A673 (cell line): ENCODE measurements at regions not wholly inside any gene's neighbourhood (a gene's known extent, or its start where the extent isn't known, plus 50 kb on each side); places are given as distances from the start of the nearest gene placed in this dataset.

Experiments used
- BruUV-seq: library from RNA; stranded (reverse); fragments of 400-500 nt; replicated peaks from 2 replicates; lab custom pipeline; 2021; lab: Mats Ljungman, UMichigan
- CTCF ChIA-PET: fragments of 300-600 bp; sonication (Branson Sonifier 250); formaldehyde crosslinking; loops from one replicate; lab custom pipeline; 2022; ENCODE audit warnings: antibody characterized with exemption; lab: Charles Lee
- POLR2A ChIA-PET: fragments of 300-600 bp; sonication (Branson Sonifier 250); formaldehyde crosslinking; loops from one replicate; lab custom pipeline; 2022; ENCODE audit warnings: antibody characterized with exemption; ENCODE audit not compliant: low non-redundant PET; lab: Charles Lee
- DNase-seq: peaks from one replicate; pipeline ENCODE4 v3.0.0-alpha.2; 2015; ENCODE audit warnings: low spot score
- H3K27ac ChIP-seq: fragments of 200-600 bp; sonication (generic); 2 replicates; pipeline ENCODE4 v1.5.1; 2016; ENCODE audit warnings: mixed run types, low read depth, mild to moderate bottlenecking, mixed read lengths, antibody characterized with exemption, low read length; ENCODE audit not compliant: poor library complexity, severe bottlenecking
- H3K27me3 ChIP-seq: fragments of 200-600 bp; sonication (generic); replicated peaks from 2 replicates; pipeline ENCODE4 v1.6.1; 2017; ENCODE audit warnings: mixed run types, low read depth, mild to moderate bottlenecking, mixed read lengths, antibody characterized with exemption, low read length; ENCODE audit not compliant: insufficient read depth, poor library complexity
- H3K36me3 ChIP-seq: fragments of 200-600 bp; sonication (generic); 2 replicates; pipeline ENCODE4 v1.6.1; 2016; ENCODE audit warnings: mixed run types, mild to moderate bottlenecking, mixed read lengths, antibody characterized with exemption, low read length; ENCODE audit not compliant: insufficient read depth, poor library complexity, severe bottlenecking
- H3K4me1 ChIP-seq: fragments of 200-600 bp; sonication (generic); 2 replicates; pipeline ENCODE4 v1.6.1; 2017; ENCODE audit warnings: mixed run types, mild to moderate bottlenecking, mixed read lengths, antibody characterized with exemption, low read length; ENCODE audit not compliant: insufficient read depth, poor library complexity, severe bottlenecking
- H3K4me3 ChIP-seq: fragments of 200-600 bp; sonication (generic); 2 replicates; pipeline ENCODE4 v1.5.1; 2016; ENCODE audit warnings: low read depth, mixed run types, mild to moderate bottlenecking, mixed read lengths, low read length; ENCODE audit not compliant: poor library complexity, severe bottlenecking
- H3K9me3 ChIP-seq: fragments of 200-600 bp; sonication (generic); 2 replicates; pipeline ENCODE4 v1.6.1; 2016; ENCODE audit warnings: mixed run types, low read depth, mild to moderate bottlenecking, mixed read lengths, antibody characterized with exemption, low read length; ENCODE audit not compliant: poor library complexity, severe bottlenecking
- EZH2 ChIP-seq: fragments of 200-600 bp; sonication (generic); IDR thresholded peaks from 2 replicates; pipeline ENCODE4 v1.6.1; 2017; ENCODE audit warnings: borderline replicate concordance, low read depth, mild to moderate bottlenecking, mixed read lengths, antibody characterized with exemption, low read length; ENCODE audit not compliant: poor library complexity, severe bottlenecking
- intact Hi-C: fragments of 100-400 bp; cut with micrococcal nuclease; formaldehyde crosslinking; loops from one replicate; pipeline ENCODE4 v1.10.0; 2022; ENCODE audit not compliant: unreplicated experiment
- TF ChIP-seq, protein P1 (sequence below): fragments of 300-800, 200-600 bp; sonication (generic); conservative IDR thresholded peaks from 2 replicates; pipeline ENCODE4 v1.5.1; 2017; ENCODE audit warnings: low read depth, mild to moderate bottlenecking, antibody characterized with exemption, low read length, moderate library complexity, mixed read lengths

DNA sequence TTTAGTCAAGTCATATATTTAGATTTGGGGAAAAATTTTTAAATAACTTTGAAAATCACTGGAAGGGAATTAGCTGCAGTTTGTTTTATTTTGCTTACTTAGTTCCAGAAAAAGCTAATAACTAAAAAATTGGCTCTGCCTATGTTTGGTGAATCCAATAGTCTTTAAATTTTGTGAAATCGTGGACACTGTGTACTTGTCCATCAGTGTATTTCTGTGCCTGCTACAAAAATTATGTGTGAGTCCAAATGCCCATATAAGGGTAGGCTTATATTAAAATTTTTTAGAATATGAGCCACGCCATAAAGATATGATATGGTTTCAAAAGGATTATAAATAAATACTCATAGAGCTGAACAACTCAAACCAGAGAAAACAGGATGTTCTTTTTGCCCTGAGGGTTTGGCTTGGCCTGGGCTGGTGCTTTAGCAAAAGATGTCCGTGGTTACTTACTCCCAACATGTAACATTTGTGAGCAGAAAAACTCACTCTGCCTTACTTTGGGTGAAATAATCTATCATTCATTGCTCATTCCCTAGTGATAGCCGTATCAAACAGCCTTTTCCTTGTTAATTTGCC is 133.2 kb upstream of the PRLR start:
- CTCF ChIA-PET: no interaction called here
- Histone ChIP-seq H3K4me3 (no peak overlapping the region), H3K9me3 (no peaks in the 10 kb centered on the region), H3K27me3 (no peaks in the 10 kb centered on the region), H3K4me1 (no peaks in the 10 kb centered on the region), H3K36me3 (no peaks in the 10 kb centered on the region), H3K27ac (no peak overlapping the region)
- intact Hi-C loops: no loop called here
- POLR2A ChIA-PET: no interaction called here
- BruUV-seq: no TSS peak
- DNase-seq: no peak
- TF ChIP-seq, protein P1, sequence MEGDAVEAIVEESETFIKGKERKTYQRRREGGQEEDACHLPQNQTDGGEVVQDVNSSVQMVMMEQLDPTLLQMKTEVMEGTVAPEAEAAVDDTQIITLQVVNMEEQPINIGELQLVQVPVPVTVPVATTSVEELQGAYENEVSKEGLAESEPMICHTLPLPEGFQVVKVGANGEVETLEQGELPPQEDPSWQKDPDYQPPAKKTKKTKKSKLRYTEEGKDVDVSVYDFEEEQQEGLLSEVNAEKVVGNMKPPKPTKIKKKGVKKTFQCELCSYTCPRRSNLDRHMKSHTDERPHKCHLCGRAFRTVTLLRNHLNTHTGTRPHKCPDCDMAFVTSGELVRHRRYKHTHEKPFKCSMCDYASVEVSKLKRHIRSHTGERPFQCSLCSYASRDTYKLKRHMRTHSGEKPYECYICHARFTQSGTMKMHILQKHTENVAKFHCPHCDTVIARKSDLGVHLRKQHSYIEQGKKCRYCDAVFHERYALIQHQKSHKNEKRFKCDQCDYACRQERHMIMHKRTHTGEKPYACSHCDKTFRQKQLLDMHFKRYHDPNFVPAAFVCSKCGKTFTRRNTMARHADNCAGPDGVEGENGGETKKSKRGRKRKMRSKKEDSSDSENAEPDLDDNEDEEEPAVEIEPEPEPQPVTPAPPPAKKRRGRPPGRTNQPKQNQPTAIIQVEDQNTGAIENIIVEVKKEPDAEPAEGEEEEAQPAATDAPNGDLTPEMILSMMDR: no peak
- no peak for TF ChIP-seq EZH2

DNA sequence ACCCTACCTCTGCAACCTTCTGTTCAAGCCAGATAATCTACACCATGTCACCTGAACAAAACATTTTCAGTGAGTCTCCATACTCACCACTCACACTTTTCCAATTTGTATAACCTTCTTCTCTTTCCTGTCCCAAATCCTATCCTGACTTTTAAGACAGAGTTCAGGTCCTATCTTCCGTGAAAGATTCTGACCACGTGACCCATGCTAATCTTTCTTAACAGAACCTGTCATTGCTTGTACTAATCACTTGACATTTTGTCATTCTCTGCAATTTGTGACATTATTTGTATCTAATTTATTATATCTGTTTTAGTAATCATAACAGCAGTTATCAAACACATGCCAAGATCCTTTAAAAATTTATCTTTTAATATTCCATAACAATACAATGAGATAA is 132.5 kb upstream of the PRLR start:
- DNase-seq: no peak
- no peak overlapping the region for H3K27ac ChIP-seq
- CTCF ChIA-PET: no interaction called here
- no peaks in the 10 kb centered on the region for H3K9me3 ChIP-seq
- no peaks in the 10 kb centered on the region for H3K27me3 ChIP-seq
- POLR2A ChIA-PET: no interaction called here
- H3K36me3 ChIP-seq: no peaks in the 10 kb centered on the region
- H3K4me1 ChIP-seq: no peaks in the 10 kb centered on the region
- no peak overlapping the region for H3K4me3 ChIP-seq
- TF ChIP-seq EZH2: no peak
- TF ChIP-seq, protein P1: no peak
- intact Hi-C loops: no loop called here
- no TSS peak for BruUV-seq

DNA sequence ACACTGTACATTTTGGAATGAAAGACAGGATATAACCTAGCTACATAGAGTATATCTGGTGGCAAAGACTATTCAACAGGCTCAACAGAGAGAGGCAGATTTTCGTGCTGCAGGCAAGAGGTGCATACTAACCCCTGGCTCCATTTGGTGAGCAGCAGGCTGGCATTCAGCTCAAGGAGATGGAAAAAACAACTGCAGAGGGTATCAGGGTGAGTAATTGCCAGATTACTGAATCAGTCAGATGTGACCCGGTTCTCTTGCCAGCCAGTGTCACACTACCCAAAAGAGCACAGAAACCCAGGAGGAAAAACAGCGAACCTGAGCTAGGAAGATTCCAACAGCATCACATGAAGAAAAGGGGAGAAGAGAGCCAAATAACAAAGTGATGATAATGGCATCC is 130.4 kb upstream of the PRLR start:
- H3K36me3 ChIP-seq: no peaks in the 10 kb centered on the region
- BruUV-seq: no TSS peak
- DNase-seq: no peak
- H3K4me1 ChIP-seq: no peaks in the 10 kb centered on the region
- TF ChIP-seq EZH2: no peak
- TF ChIP-seq, protein P1: no peak
- ChIA-PET POLR2A (no interaction called here), CTCF (no interaction called here)
- no peaks in the 10 kb centered on the region for H3K9me3 ChIP-seq
- intact Hi-C loops: no loop called here
- H3K27ac ChIP-seq: no peak overlapping the region
- no peak overlapping the region for H3K4me3 ChIP-seq
- H3K27me3 ChIP-seq: no peaks in the 10 kb centered on the region
